HCT116 (cell line): ENCODE measurements at regions not wholly inside any gene's neighbourhood (a gene's known extent, or its start where the extent isn't known, plus 50 kb on each side); places are given as distances from the start of the nearest gene placed in this dataset.

Experiments used
- ATAC-seq: fragments of 200-7000 bp; cut with Tn5 transposase; 2 replicates; pipeline ENCODE4 v1.9.1; 2020; ENCODE audit warnings: mild to moderate bottlenecking, moderate library complexity
- BruUV-seq: library from RNA; stranded (reverse); fragments of 400-500 nt; replicated peaks from 2 replicates; lab custom pipeline; 2021; lab: Mats Ljungman, UMichigan
- CTCF ChIA-PET: fragments of 300-600 bp; sonication (Branson Sonifier 250); formaldehyde crosslinking; loops from one replicate; lab custom pipeline; 2021; ENCODE audit warnings: antibody characterized with exemption; lab: Charles Lee
- POLR2A ChIA-PET: fragments of 300-600, 350-600 bp; sonication (Branson Sonifier 250); formaldehyde crosslinking; loops from one replicate; lab custom pipeline; 2021; ENCODE audit warnings: antibody characterized with exemption; lab: Charles Lee
- RAD21 ChIA-PET, 2 experiments: fragments of 300-600 bp; sonication (Branson Sonifier 250); formaldehyde crosslinking; loops; one replicate each; lab custom pipeline; 2023; ENCODE audit warnings: low total read pairs in 2 of 2; ENCODE audit not compliant: uncharacterized antibody in 2 of 2, unreplicated experiment in 2 of 2, low non-redundant PET in 1 of 2; lab: Charles Lee
- DNase-seq: peaks from one replicate; pipeline ENCODE4 v3.0.0-alpha.2; 2010; ENCODE audit warnings: low read depth, low spot score
- H2AFZ ChIP-seq: fragments of 200-600 bp; shearing (Covaris generic), sonication (generic); 2 replicates; pipeline ENCODE4 v1.6.1; 2017; ENCODE audit warnings: low read depth, mixed run types, mixed read lengths, antibody characterized with exemption, low read length; ENCODE audit not compliant: poor library complexity, severe bottlenecking
- H3K27ac ChIP-seq: 2 replicates; pipeline ENCODE4 v1.5.1; 2012; ENCODE audit warnings: low read depth, low read length
- H3K27me3 ChIP-seq: fragments of 200-600 bp; sonication (generic); 2 replicates; pipeline ENCODE4 v1.6.1; 2016; ENCODE audit warnings: mixed run types, low read length, mixed read lengths; ENCODE audit not compliant: insufficient read depth
- H3K36me3 ChIP-seq, 2 experiments: fragments of 200-500 bp in 1 of 2; fragments of 200-600 bp in 1 of 2; sonication (Bioruptor generic) in 1 of 2; sonication (generic) in 1 of 2; 2 replicates each; pipeline versions ENCODE4 v1.5.1 to v1.6.1; 2014 to 2016; ENCODE audit warnings: low read length in 2 of 2, inconsistent platforms in 1 of 2, mixed read lengths in 1 of 2, mixed run types in 1 of 2; ENCODE audit not compliant: insufficient read depth in 2 of 2, control insufficient read depth in 1 of 2
- H3K4me1 ChIP-seq, 2 experiments: fragments of 200-600 bp in 1 of 2; sonication (generic) in 1 of 2; 2 replicates each; pipeline versions ENCODE4 v1.5.1 to v1.6.1; 2012 to 2017; ENCODE audit warnings: low read length in 2 of 2, inconsistent platforms in 1 of 2, mild to moderate bottlenecking in 1 of 2, mixed read lengths in 1 of 2, mixed run types in 1 of 2, moderate library complexity in 1 of 2; ENCODE audit not compliant: insufficient read depth in 2 of 2, control insufficient read depth in 1 of 2
- H3K4me2 ChIP-seq: fragments of 200-600 bp; sonication (generic); 2 replicates; pipeline ENCODE4 v1.6.1; 2017; ENCODE audit warnings: mixed run types, low read length, mixed read lengths
- H3K4me3 ChIP-seq, 2 experiments: fragments of 200-600 bp in 1 of 2; sonication (generic) in 1 of 2; replicated peaks in 1 of 2; 2 replicates each; pipeline ENCODE4 v1.5.1; 2011 to 2016; ENCODE audit warnings: low read length in 2 of 2, control low read depth in 1 of 2, low read depth in 1 of 2, mild to moderate bottlenecking in 1 of 2, mixed read lengths in 1 of 2, mixed run types in 1 of 2
- H3K79me2 ChIP-seq: fragments of 200-600 bp; sonication (generic); 2 replicates; pipeline ENCODE4 v1.6.1; 2017; ENCODE audit warnings: mild to moderate bottlenecking, mixed run types, low read length, moderate library complexity, mixed read lengths; ENCODE audit not compliant: insufficient read depth
- H3K9ac ChIP-seq: fragments of 200-600 bp; sonication (generic); 2 replicates; pipeline ENCODE4 v1.6.1; 2016; ENCODE audit warnings: low read length, mixed read lengths
- H3K9me2 ChIP-seq: fragments of 200-600 bp; sonication (generic), shearing (Covaris generic); 2 replicates; pipeline ENCODE4 v1.6.1; 2017; ENCODE audit warnings: mixed run types, mild to moderate bottlenecking, moderate library complexity; ENCODE audit not compliant: insufficient read depth
- H3K9me3 ChIP-seq, 2 experiments: fragments of 200-500 bp in 1 of 2; fragments of 200-600 bp in 1 of 2; sonication (Bioruptor generic) in 1 of 2; sonication (generic) in 1 of 2; 2 replicates each; pipeline ENCODE4 v1.6.1; 2014 to 2017; ENCODE audit warnings: low read length in 2 of 2, mixed read lengths in 2 of 2, inconsistent platforms in 1 of 2, low read depth in 1 of 2, mild to moderate bottlenecking in 1 of 2, mixed run types in 1 of 2, moderate library complexity in 1 of 2; ENCODE audit not compliant: control insufficient read depth in 1 of 2, insufficient read depth in 1 of 2
- H4K20me1 ChIP-seq: fragments of 200-600 bp; sonication (generic), shearing (Covaris generic); 2 replicates; pipeline ENCODE4 v1.6.1; 2017; ENCODE audit warnings: mixed run types, mild to moderate bottlenecking, moderate library complexity; ENCODE audit not compliant: insufficient read depth
- ATF3 ChIP-seq: IDR thresholded peaks from 2 replicates; pipeline ENCODE4 v1.6.1; 2012
- CBX3 ChIP-seq: IDR thresholded peaks from 2 replicates; pipeline ENCODE4 v1.6.1; 2012; ENCODE audit warnings: low read depth
- CEBPB ChIP-seq: IDR thresholded peaks from 2 replicates; pipeline ENCODE4 v1.6.1; 2012; ENCODE audit warnings: low read depth
- ELF1 ChIP-seq: IDR thresholded peaks from 2 replicates; pipeline ENCODE4 v1.6.1; 2012; ENCODE audit warnings: low read depth, borderline replicate concordance
- EZH2 ChIP-seq: fragments of 200-600 bp; sonication (generic); IDR thresholded peaks from 2 replicates; pipeline ENCODE4 v1.6.1; 2017; ENCODE audit warnings: antibody characterized with exemption, mixed run types
- EZH2phosphoT487 ChIP-seq: fragments of 200-600 bp; IDR thresholded peaks from 2 replicates; pipeline ENCODE4 v1.6.1; 2018; ENCODE audit warnings: antibody characterized with exemption, borderline replicate concordance
- FOSL1 ChIP-seq: IDR thresholded peaks from 2 replicates; pipeline ENCODE4 v1.6.1; 2012; ENCODE audit warnings: low read depth
- JUND ChIP-seq: IDR thresholded peaks from 2 replicates; pipeline ENCODE4 v1.6.1; 2012
- MAX ChIP-seq: IDR thresholded peaks from 2 replicates; pipeline ENCODE4 v1.6.1; 2012
- POLR2A ChIP-seq: IDR thresholded peaks from 2 replicates; pipeline ENCODE4 v1.7.0; 2011; ENCODE audit warnings: borderline replicate concordance; ENCODE audit not compliant: insufficient read depth, insufficient read length; ENCODE audit errors: extremely low read depth
- POLR2AphosphoS5 ChIP-seq: IDR thresholded peaks from 2 replicates; pipeline ENCODE4 v1.6.1; 2011; ENCODE audit warnings: mild to moderate bottlenecking, low read depth, low read length, moderate library complexity
- RAD21 ChIP-seq: IDR thresholded peaks from 2 replicates; pipeline ENCODE4 v1.6.1; 2012; ENCODE audit warnings: low read depth, mild to moderate bottlenecking
- REST ChIP-seq: IDR thresholded peaks from 2 replicates; pipeline ENCODE4 v1.6.1; 2012; ENCODE audit warnings: low read depth
- SIN3A ChIP-seq: IDR thresholded peaks from 2 replicates; pipeline ENCODE4 v1.6.1; 2012; ENCODE audit warnings: low read depth
- SP1 ChIP-seq: IDR thresholded peaks from 2 replicates; pipeline ENCODE4 v1.6.1; 2012; ENCODE audit warnings: low read depth
- SRF ChIP-seq: IDR thresholded peaks from 2 replicates; pipeline ENCODE4 v1.6.1; 2012; ENCODE audit warnings: low read depth
- TCF7L2 ChIP-seq: IDR thresholded peaks from 2 replicates; pipeline ENCODE4 v1.7.0; 2011; ENCODE audit warnings: borderline replicate concordance, inconsistent platforms; ENCODE audit not compliant: insufficient read depth, insufficient read length; ENCODE audit errors: extremely low read depth
- YY1 ChIP-seq: IDR thresholded peaks from 2 replicates; pipeline ENCODE4 v1.6.1; 2011; ENCODE audit warnings: low read length, low read depth, moderate library complexity, mild to moderate bottlenecking; ENCODE audit not compliant: insufficient replicate concordance; ENCODE audit errors: extremely low read depth
- ZBTB33 ChIP-seq: IDR thresholded peaks from 2 replicates; pipeline ENCODE4 v1.6.1; 2011; ENCODE audit warnings: mild to moderate bottlenecking, low read length, moderate library complexity; ENCODE audit not compliant: insufficient replicate concordance; ENCODE audit errors: extremely low read depth
- ZFX ChIP-seq: fragments of 450-650 bp; IDR thresholded peaks from 2 replicates; pipeline ENCODE4 v1.6.1; 2017
- intact Hi-C: fragments of 100-400 bp; cut with micrococcal nuclease; formaldehyde crosslinking; loops from 2 replicates; pipeline ENCODE4 v1.10.0; 2022

- no peaks in the 10 kb centered on the region; the same call in 1 of the 2 replicates for H4K20me1 ChIP-seq
- CTCF ChIA-PET: no interaction called here
- POLR2A ChIA-PET: no interaction called here
Measured at GRCh38 chr14:44798386-44799242, 163.1 kb downstream of the KLHL28 start.

More at GRCh38 chr14:44798386-44799242, 163.1 kb downstream of the KLHL28 start:
- H3K27ac ChIP-seq: no peak overlapping the region
- no peak overlapping the region for H2AFZ ChIP-seq
- no peaks in the 10 kb centered on the region for H3K27me3 ChIP-seq
- H3K9me2 ChIP-seq: no peaks in the 10 kb centered on the region
- H3K4me1 ChIP-seq: no peaks in the 10 kb centered on the region
- no peak for DNase-seq
- H3K9ac ChIP-seq: no peak overlapping the region
- BruUV-seq: no TSS peak
- no peak overlapping the region for H3K4me3 ChIP-seq
- intact Hi-C loops: no loop called here
- no peak overlapping the region for H3K4me2 ChIP-seq
- no peaks in the 10 kb centered on the region for H3K36me3 ChIP-seq
- RAD21 ChIA-PET: no interaction called here
- no peaks in the 10 kb centered on the region for H3K9me3 ChIP-seq
- H3K79me2 ChIP-seq: no peaks in the 10 kb centered on the region
- TF ChIP-seq SP1 (no peak), CEBPB (no peak), ZFX (no peak), REST (no peak), EZH2phosphoT487 (no peak), CBX3 (no peak), JUND (no peak), TCF7L2 (no peak), ZBTB33 (no peak), POLR2AphosphoS5 (no peak), ELF1 (no peak), YY1 (no peak), FOSL1 (no peak), SIN3A (no peak), ATF3 (no peak), MAX (no peak), EZH2 (no peak), POLR2A (no peak), SRF (no peak), RAD21 (no peak)
- no peak for ATAC-seq
